Esophagus muscularis mucosa (tissue), 4 donors: ENCODE measurements at regions not wholly inside any gene's neighbourhood (a gene's known extent, or its start where the extent isn't known, plus 50 kb on each side); places are given as distances from the start of the nearest gene placed in this dataset.

Source experiments
- CTCF ChIP-seq, 3 experiments: fragments of 200-600 bp in 2 of 3; fragments of 450-650 bp in 1 of 3; sonication (generic) in 2 of 3; IDR thresholded peaks; one replicate each; pipeline ENCODE4 v1.5.1; 2017 to 2019; ENCODE audit warnings: antibody characterized with exemption in 3 of 3, mild to moderate bottlenecking in 2 of 3, moderate library complexity in 1 of 3
- EP300 ChIP-seq: sonication (generic); formaldehyde crosslinking; IDR thresholded peaks from one replicate; pipeline ENCODE4 v1.6.1; 2017; ENCODE audit warnings: antibody characterized with exemption
- POLR2A ChIP-seq: fragments of 450-650 bp; IDR thresholded peaks from one replicate; pipeline ENCODE4 v1.6.1; 2017; ENCODE audit warnings: antibody characterized with exemption, moderate library complexity, mild to moderate bottlenecking, low read depth
- POLR2AphosphoS5 ChIP-seq, 2 donors: sonication (generic); formaldehyde crosslinking; IDR thresholded peaks; one replicate each; pipeline ENCODE4 v1.6.1; 2017; ENCODE audit warnings: antibody characterized with exemption in 2 of 2

GRCh38 chr16:50476486-50477255 lies 71.5 kb upstream of the NKD1 start:
- TF ChIP-seq CTCF (IDR thresholded peaks at IDR 0.05) (no peak), EP300 (no peak), POLR2A (no peak), POLR2AphosphoS5 (IDR thresholded peaks at IDR 0.05) (no peak)
